A673 (cell line): ENCODE measurements at regions not wholly inside any gene's neighbourhood (a gene's known extent, or its start where the extent isn't known, plus 50 kb on each side); places are given as distances from the start of the nearest gene placed in this dataset.

ENCODE experiments used
- BruUV-seq: library from RNA; stranded (reverse); fragments of 400-500 nt; replicated peaks from 2 replicates; lab custom pipeline; 2021; lab: Mats Ljungman, UMichigan
- CTCF ChIA-PET: fragments of 300-600 bp; sonication (Branson Sonifier 250); formaldehyde crosslinking; loops from one replicate; lab custom pipeline; 2022; ENCODE audit warnings: antibody characterized with exemption; lab: Charles Lee
- POLR2A ChIA-PET: fragments of 300-600 bp; sonication (Branson Sonifier 250); formaldehyde crosslinking; loops from one replicate; lab custom pipeline; 2022; ENCODE audit warnings: antibody characterized with exemption; ENCODE audit not compliant: low non-redundant PET; lab: Charles Lee
- DNase-seq: peaks from one replicate; pipeline ENCODE4 v3.0.0-alpha.2; 2015; ENCODE audit warnings: low spot score
- H3K27ac ChIP-seq: fragments of 200-600 bp; sonication (generic); 2 replicates; pipeline ENCODE4 v1.5.1; 2016; ENCODE audit warnings: mixed run types, low read depth, mild to moderate bottlenecking, mixed read lengths, antibody characterized with exemption, low read length; ENCODE audit not compliant: poor library complexity, severe bottlenecking
- H3K27me3 ChIP-seq: fragments of 200-600 bp; sonication (generic); replicated peaks from 2 replicates; pipeline ENCODE4 v1.6.1; 2017; ENCODE audit warnings: mixed run types, low read depth, mild to moderate bottlenecking, mixed read lengths, antibody characterized with exemption, low read length; ENCODE audit not compliant: insufficient read depth, poor library complexity
- H3K36me3 ChIP-seq: fragments of 200-600 bp; sonication (generic); 2 replicates; pipeline ENCODE4 v1.6.1; 2016; ENCODE audit warnings: mixed run types, mild to moderate bottlenecking, mixed read lengths, antibody characterized with exemption, low read length; ENCODE audit not compliant: insufficient read depth, poor library complexity, severe bottlenecking
- H3K4me1 ChIP-seq: fragments of 200-600 bp; sonication (generic); 2 replicates; pipeline ENCODE4 v1.6.1; 2017; ENCODE audit warnings: mixed run types, mild to moderate bottlenecking, mixed read lengths, antibody characterized with exemption, low read length; ENCODE audit not compliant: insufficient read depth, poor library complexity, severe bottlenecking
- H3K4me3 ChIP-seq: fragments of 200-600 bp; sonication (generic); 2 replicates; pipeline ENCODE4 v1.5.1; 2016; ENCODE audit warnings: low read depth, mixed run types, mild to moderate bottlenecking, mixed read lengths, low read length; ENCODE audit not compliant: poor library complexity, severe bottlenecking
- H3K9me3 ChIP-seq: fragments of 200-600 bp; sonication (generic); 2 replicates; pipeline ENCODE4 v1.6.1; 2016; ENCODE audit warnings: mixed run types, low read depth, mild to moderate bottlenecking, mixed read lengths, antibody characterized with exemption, low read length; ENCODE audit not compliant: poor library complexity, severe bottlenecking
- CTCF ChIP-seq: fragments of 300-800, 200-600 bp; sonication (generic); conservative IDR thresholded peaks from 2 replicates; pipeline ENCODE4 v1.5.1; 2017; ENCODE audit warnings: low read depth, mild to moderate bottlenecking, antibody characterized with exemption, low read length, moderate library complexity, mixed read lengths
- EZH2 ChIP-seq: fragments of 200-600 bp; sonication (generic); IDR thresholded peaks from 2 replicates; pipeline ENCODE4 v1.6.1; 2017; ENCODE audit warnings: borderline replicate concordance, low read depth, mild to moderate bottlenecking, mixed read lengths, antibody characterized with exemption, low read length; ENCODE audit not compliant: poor library complexity, severe bottlenecking
- intact Hi-C: fragments of 100-400 bp; cut with micrococcal nuclease; formaldehyde crosslinking; loops from one replicate; pipeline ENCODE4 v1.10.0; 2022; ENCODE audit not compliant: unreplicated experiment

GRCh38 chr10:89093728-89094127 is 103.1 kb downstream of the FAS start:
- DNase-seq = no peak
- Histone ChIP-seq H3K27ac (no peak overlapping the region), H3K4me1 (peaks cover 2% of the 10 kb centered on the region), H3K4me3 (no peak overlapping the region), H3K36me3 (no peaks in the 10 kb centered on the region), H3K27me3 (no peaks in the 10 kb centered on the region), H3K9me3 (no peaks in the 10 kb centered on the region)
- intact Hi-C loops = no loop called here
- TF ChIP-seq CTCF (no peak), EZH2 (no peak)
- POLR2A ChIA-PET = no interaction called here
- CTCF ChIA-PET = no interaction called here
- no TSS peak for BruUV-seq

GRCh38 chr10:89092981-89093380 is 102.4 kb downstream of the FAS start:
- intact Hi-C loops = no loop called here
- Histone ChIP-seq H3K27ac (no peak overlapping the region), H3K36me3 (no peaks in the 10 kb centered on the region), H3K4me1 (peaks cover 9% of the 10 kb centered on the region), H3K9me3 (no peaks in the 10 kb centered on the region), H3K4me3 (no peak overlapping the region), H3K27me3 (no peaks in the 10 kb centered on the region)
- ChIA-PET POLR2A (no interaction called here), CTCF (no interaction called here)
- BruUV-seq = no TSS peak
- DNase-seq = no peak
- TF ChIP-seq CTCF (no peak), EZH2 (no peak)

- intact Hi-C loops = no loop called here
- no TSS peak for BruUV-seq
- CTCF ChIA-PET = no interaction called here
- DNase-seq = no peak
- TF ChIP-seq CTCF (no peak), EZH2 (no peak)
- no peaks in the 10 kb centered on the region for H3K27me3 ChIP-seq
- no peaks in the 10 kb centered on the region for H3K36me3 ChIP-seq
- no peak overlapping the region for H3K4me3 ChIP-seq
- POLR2A ChIA-PET = no interaction called here
- no peak overlapping the region for H3K27ac ChIP-seq
- no peaks in the 10 kb centered on the region for H3K9me3 ChIP-seq
- peaks cover 15% of the 10 kb centered on the region for H3K4me1 ChIP-seq
These were observed 101.8 kb downstream of the FAS start for GRCh38 chr10:89092439-89092838.
